Mesothelial cell of epicardium (in vitro differentiated cells): ENCODE measurements at regions not wholly inside any gene's neighbourhood (a gene's known extent, or its start where the extent isn't known, plus 50 kb on each side); places are given as distances from the start of the nearest gene placed in this dataset.
"Not testable (repeated sequence)": the region's sequence is repeated elsewhere in the genome, so short reads cannot be mapped to it uniquely, and the experiment has no call there.

ENCODE experiments used
- DNase-seq, 2 experiments: peaks; one replicate each; pipeline ENCODE4 v3.0.0; 2021; ENCODE audit warnings: low spot score in 2 of 2; ENCODE audit not compliant: unreplicated experiment in 2 of 2
- H3K27ac Mint-ChIP-seq: 2 replicates; pipeline ENCODE4 v1.8.0; 2021; ENCODE audit warnings: mixed read lengths
- H3K27me3 Mint-ChIP-seq: 2 replicates; pipeline ENCODE4 v1.8.0; 2021; ENCODE audit warnings: low read depth, mixed read lengths
- H3K36me3 Mint-ChIP-seq: 2 replicates; pipeline ENCODE4 v1.8.0; 2021; ENCODE audit warnings: mixed read lengths
- H3K4me1 Mint-ChIP-seq: 2 replicates; pipeline ENCODE4 v1.8.0; 2021; ENCODE audit warnings: mixed read lengths
- H3K4me3 Mint-ChIP-seq: 2 replicates; pipeline ENCODE4 v1.8.0; 2021; ENCODE audit warnings: mild to moderate bottlenecking, moderate library complexity, mixed read lengths
- H3K9me3 Mint-ChIP-seq: 2 replicates; pipeline ENCODE4 v1.8.0; 2021; ENCODE audit warnings: mixed read lengths
- TF ChIP-seq, protein P1 (sequence below): fragments of 200-600 bp; sonication (generic); IDR thresholded peaks from one replicate; pipeline ENCODE4 v1.5.0; 2021; ENCODE audit warnings: antibody characterized with exemption; ENCODE audit not compliant: unreplicated experiment

DNA sequence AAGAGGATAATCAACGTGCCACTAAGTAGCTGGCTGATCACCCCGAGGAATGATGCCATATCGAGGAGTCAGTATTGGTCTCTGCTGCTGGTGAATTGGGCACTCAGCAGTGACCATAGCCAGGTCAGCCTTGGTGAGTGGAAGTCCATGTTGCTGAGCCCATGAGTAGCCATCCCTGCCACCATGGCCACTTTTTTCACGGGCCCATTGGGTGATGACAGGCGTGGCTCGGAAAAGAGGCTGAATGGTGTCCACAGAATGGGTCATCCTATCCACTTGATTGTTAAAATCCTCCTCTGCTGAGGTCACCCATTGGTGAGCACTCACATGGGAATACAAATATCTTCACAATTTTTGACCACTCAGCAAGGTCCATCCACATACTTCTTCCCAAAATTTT, 114.4 kb downstream of the UBE2NL start:
- Mint-ChIP-seq H3K36me3 (no peaks in the 10 kb centered on the region), H3K27ac (no peak overlapping the region), H3K27me3 (no peaks in the 10 kb centered on the region), H3K9me3 (peaks cover 60% of the 10 kb centered on the region), H3K4me1 (peaks cover 3% of the 10 kb centered on the region), H3K4me3 (no peak overlapping the region)
- no peak for DNase-seq
- TF ChIP-seq, protein P1, sequence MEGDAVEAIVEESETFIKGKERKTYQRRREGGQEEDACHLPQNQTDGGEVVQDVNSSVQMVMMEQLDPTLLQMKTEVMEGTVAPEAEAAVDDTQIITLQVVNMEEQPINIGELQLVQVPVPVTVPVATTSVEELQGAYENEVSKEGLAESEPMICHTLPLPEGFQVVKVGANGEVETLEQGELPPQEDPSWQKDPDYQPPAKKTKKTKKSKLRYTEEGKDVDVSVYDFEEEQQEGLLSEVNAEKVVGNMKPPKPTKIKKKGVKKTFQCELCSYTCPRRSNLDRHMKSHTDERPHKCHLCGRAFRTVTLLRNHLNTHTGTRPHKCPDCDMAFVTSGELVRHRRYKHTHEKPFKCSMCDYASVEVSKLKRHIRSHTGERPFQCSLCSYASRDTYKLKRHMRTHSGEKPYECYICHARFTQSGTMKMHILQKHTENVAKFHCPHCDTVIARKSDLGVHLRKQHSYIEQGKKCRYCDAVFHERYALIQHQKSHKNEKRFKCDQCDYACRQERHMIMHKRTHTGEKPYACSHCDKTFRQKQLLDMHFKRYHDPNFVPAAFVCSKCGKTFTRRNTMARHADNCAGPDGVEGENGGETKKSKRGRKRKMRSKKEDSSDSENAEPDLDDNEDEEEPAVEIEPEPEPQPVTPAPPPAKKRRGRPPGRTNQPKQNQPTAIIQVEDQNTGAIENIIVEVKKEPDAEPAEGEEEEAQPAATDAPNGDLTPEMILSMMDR: no peak

DNA sequence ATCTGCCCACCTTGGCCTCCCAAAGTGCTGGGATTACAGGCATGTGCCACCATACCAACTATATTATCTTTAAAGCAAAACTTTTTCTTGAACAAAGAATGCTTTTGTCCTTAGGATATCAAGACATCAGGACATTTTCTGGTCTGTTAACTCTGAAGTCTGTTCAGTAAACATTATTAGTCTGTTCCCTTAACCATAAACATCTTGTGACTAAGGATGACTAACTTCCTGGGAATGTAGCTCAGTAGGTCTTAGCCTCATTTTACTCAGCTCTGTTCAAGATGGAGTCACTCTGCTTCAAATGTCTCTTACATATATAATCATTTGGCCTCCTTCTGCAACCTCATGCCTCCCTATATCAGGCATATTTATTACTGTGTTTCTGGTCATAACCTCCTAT, 122.9 kb downstream of the UBE2NL start:
- no peak overlapping the region for H3K27ac Mint-ChIP-seq
- H3K4me1 Mint-ChIP-seq: peaks cover 3% of the 10 kb centered on the region
- no peak overlapping the region for H3K4me3 Mint-ChIP-seq
- no peaks in the 10 kb centered on the region for H3K27me3 Mint-ChIP-seq
- peaks cover 8% of the 10 kb centered on the region for H3K36me3 Mint-ChIP-seq
- DNase-seq: no peak
- TF ChIP-seq, protein P1: no peak
- peaks cover 63% of the 10 kb centered on the region for H3K9me3 Mint-ChIP-seq

DNA sequence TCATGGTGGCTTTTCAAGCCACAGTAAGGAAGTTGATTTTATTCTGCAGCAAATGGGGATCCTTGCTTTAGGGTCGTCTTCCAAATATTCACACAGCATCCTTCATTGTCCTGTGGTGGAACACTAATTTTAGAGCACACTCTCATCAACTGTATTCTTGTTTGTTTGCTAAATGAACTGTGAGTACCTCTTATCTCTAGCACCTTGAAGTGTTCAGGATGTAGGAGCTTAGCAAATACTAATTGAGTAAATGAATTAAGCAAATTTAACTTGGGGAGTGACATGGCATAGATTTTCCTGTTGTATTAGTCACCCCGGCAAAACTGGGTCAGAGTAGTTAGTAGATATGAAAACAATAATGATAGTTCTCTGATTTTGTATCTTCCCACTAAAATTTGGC, 156.9 kb downstream of the UBE2NL start:
- no peak for DNase-seq
- Mint-ChIP-seq H3K4me1 (no peaks in the 10 kb centered on the region), H3K27ac (no peak overlapping the region), H3K36me3 (no peaks in the 10 kb centered on the region), H3K4me3 (no peak overlapping the region), H3K27me3 (no peaks in the 10 kb centered on the region), H3K9me3 (peaks cover 38% of the 10 kb centered on the region)
- TF ChIP-seq, protein P1: no peak

DNA sequence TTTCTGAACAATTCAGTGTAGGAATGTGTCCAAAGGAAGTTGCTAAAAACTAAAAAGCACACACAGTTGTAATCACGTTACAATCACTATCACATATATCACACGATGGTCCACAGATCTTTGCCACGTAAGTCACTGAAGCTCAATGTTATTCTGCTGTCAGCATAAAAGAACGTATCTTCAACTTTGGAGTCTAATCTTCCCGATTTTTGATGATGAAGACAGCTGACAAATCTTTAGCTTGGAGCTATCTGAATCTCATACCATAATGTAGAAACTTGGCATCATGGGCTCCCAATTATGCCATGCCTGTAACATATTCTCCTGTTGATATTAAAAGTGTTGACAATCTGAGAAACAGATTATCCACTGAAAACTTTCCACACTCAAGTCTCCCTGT, 158.4 kb downstream of the UBE2NL start:
- no peaks in the 10 kb centered on the region for H3K4me1 Mint-ChIP-seq
- H3K9me3 Mint-ChIP-seq: peaks cover 46% of the 10 kb centered on the region
- H3K4me3 Mint-ChIP-seq: no peak overlapping the region
- TF ChIP-seq, protein P1: no peak
- H3K27ac Mint-ChIP-seq: no peak overlapping the region
- H3K36me3 Mint-ChIP-seq: no peaks in the 10 kb centered on the region
- DNase-seq: no peak
- no peaks in the 10 kb centered on the region for H3K27me3 Mint-ChIP-seq

DNA sequence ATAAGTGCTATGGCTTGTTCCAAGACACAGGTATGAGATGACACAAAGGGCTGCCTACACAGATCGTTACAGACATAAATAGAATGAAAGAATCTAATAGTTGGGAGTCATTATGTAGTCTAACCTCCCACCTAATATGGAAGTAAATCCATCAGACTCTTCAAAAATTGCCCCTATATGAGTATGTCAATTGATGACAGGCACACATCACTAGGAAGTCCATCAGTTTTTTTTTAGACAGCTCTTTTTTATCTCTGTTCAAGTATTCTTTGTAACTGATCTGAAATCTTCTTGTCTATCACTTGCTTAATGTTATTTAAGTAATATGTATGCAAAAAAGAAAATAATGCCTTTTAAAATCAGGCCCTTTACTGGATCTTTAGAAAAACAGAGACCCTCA, 191.6 kb downstream of the UBE2NL start:
- DNase-seq: no peak
- Mint-ChIP-seq H3K27ac (no peak overlapping the region), H3K9me3 (peaks cover 34% of the 10 kb centered on the region), H3K4me1 (no peaks in the 10 kb centered on the region), H3K36me3 (no peaks in the 10 kb centered on the region), H3K4me3 (no peak overlapping the region), H3K27me3 (no peaks in the 10 kb centered on the region)
- TF ChIP-seq, protein P1: no peak

DNA sequence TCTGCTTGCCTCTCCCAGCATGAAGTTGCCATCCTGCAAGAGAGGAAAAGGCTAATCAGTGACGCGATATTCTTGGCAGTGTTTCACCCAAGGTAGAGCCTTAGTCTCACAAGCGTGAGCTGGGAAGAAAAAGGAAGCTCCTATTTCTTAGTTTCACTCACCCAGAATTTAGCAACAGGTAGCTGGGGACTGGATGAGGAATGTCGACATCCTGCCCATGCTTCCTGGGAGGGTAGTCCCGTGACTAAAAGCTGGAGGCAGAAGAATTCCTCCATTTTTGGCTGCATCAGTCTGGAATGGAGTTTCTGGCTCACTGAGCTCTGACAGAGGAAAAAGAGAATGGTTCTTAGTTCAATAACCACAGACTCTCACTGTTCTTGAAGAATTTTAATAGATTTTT, 198.4 kb downstream of the UBE2NL start:
- not testable (repeated sequence) for H3K27me3 Mint-ChIP-seq, H3K27ac Mint-ChIP-seq, H3K4me1 Mint-ChIP-seq, DNase-seq, H3K36me3 Mint-ChIP-seq, H3K4me3 Mint-ChIP-seq, H3K9me3 Mint-ChIP-seq

DNA sequence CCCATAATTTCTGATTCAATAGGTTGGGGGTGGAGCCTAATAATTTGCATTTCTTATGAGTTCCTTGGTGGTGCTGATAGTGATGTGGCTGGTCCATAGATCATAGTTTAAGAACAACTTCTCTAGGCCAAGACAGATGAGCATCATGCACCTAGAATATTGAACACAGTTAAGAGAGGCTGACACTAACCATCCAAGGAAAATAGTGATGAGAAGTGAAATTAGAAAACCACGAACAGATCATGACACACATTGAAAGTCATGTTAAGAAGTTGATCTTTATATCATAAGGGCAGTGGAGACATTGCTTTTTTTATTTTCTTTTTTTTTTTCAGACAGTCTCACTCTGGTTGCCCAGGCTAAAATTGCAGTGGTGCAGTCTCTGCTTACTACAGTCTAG, 205.8 kb downstream of the UBE2NL start:
- H3K36me3 Mint-ChIP-seq, H3K27ac Mint-ChIP-seq, H3K9me3 Mint-ChIP-seq, DNase-seq, H3K4me1 Mint-ChIP-seq, H3K27me3 Mint-ChIP-seq, H3K4me3 Mint-ChIP-seq: not testable (repeated sequence)

DNA sequence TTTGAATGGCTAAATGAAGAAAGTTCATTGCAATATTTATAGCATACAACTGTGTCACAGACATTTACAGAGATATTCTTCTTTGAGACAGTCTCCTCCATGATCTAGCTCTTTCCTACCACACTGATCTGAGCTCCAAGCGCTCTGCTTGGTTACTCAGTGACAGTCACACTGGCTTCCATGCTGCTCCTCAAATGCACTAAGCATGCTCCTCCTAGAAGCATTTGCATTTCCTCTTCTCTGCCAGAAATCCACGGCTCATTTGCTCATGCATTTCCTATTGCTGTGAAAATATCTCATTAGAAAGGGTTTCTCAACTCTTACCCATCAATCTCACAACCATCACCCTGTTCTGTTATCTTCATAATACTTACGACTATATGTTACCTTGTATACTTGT, 208.2 kb downstream of the UBE2NL start:
- H3K36me3 Mint-ChIP-seq, H3K4me3 Mint-ChIP-seq, H3K9me3 Mint-ChIP-seq, H3K27ac Mint-ChIP-seq, H3K4me1 Mint-ChIP-seq, H3K27me3 Mint-ChIP-seq, DNase-seq: not testable (repeated sequence)

DNA sequence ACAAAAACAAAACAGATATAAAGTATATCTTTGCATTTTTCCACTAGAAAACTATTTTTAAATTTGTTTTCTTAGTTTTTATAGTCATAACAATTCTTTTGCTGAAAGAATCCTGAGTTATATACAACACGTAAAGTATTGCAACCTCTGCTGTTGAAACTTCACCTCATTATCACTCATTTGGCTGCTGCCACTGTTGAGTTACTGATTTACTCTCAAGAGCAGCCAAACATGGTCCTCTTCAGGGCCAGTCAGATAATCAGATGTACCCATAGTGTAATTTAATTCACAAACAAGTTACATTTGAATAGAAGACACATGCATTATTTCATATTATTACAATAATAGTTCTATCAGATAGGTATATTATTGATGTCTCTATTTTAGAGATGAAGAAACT, 235.6 kb downstream of the UBE2NL start:
- not testable (repeated sequence) for H3K4me3 Mint-ChIP-seq, H3K4me1 Mint-ChIP-seq, H3K9me3 Mint-ChIP-seq, H3K27ac Mint-ChIP-seq, H3K27me3 Mint-ChIP-seq, DNase-seq, H3K36me3 Mint-ChIP-seq

DNA sequence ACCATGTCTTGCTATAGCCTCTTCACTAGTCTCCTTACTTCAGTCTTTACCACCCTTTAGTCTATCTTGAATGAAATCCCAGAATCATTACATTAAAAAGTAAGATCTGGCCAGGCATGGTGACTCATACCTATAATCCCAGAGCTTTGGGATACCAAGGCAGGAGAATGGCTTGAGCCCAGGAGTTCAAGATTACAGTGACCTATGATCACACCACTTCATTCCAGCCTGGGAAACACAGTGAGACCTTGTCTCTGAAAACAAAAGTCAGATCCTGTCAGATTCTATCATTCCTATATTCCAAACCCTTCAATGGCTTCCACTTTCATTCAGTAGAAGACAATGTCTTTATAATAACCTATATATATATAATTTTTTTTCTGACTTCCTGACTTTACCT, 237.7 kb downstream of the UBE2NL start:
- H3K4me3 Mint-ChIP-seq, H3K27ac Mint-ChIP-seq, H3K36me3 Mint-ChIP-seq, DNase-seq, H3K4me1 Mint-ChIP-seq, H3K27me3 Mint-ChIP-seq, H3K9me3 Mint-ChIP-seq: not testable (repeated sequence)
